Activated T-cell treated with anti-CD3 and anti-CD28 coated beads for 4 hours (primary cell): ENCODE measurements at regions not wholly inside any gene's neighbourhood (a gene's known extent, or its start where the extent isn't known, plus 50 kb on each side); places are given as distances from the start of the nearest gene placed in this dataset.

ENCODE experiments used
- DNase-seq: peaks from one replicate; pipeline ENCODE4 v3.0.0-alpha.2; 2020

- DNase-seq, result no peak
Observed at GRCh38 chr11:70778883-70779282, 380.6 kb downstream of the CTTN start.

- no peak for DNase-seq
Observed at GRCh38 chr11:70779433-70780245, 381.3 kb downstream of the CTTN start.

DNA sequence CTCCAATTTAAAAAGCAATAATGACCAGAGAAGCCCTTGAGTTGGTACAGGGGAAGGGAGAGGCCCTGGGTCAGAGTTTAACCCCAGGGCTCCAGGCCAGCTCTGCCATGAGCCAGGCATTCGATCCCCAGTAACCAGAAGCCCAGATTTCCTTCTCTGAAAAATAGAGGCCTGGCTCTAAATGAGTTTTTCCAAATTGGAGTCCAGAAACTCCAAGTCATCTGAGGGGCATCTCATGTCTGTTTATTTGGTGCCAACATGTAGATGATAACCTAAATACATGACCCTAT is 381.9 kb downstream of the CTTN start:
- no peak for DNase-seq

- DNase-seq, result no peak
Observed at GRCh38 chr11:70782401-70782913, 384.1 kb downstream of the CTTN start.

DNA sequence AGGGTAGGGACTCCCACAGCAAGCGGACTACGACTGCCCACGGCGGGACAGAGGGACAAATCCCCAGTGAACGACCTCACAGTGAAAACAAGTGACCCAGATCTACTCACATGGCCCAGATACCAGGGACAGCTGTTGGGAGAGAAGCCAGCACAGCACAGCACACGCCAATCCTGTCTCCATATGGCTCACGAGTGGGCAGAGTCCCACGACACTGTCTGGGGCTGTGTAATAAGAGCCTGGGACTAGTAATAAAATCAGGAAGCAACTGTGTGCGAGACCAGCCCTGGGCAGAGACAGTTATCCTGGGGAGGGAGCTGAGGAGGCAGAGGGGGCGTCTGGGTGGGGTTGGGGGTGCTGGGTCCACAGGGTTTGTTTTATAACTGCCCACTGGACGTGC is 385.0 kb downstream of the CTTN start:
- DNase-seq, result no peak

- no peak for DNase-seq
Observed at GRCh38 chr11:70783821-70784220, 385.5 kb downstream of the CTTN start.

GRCh38 chr11:70785372-70785771 is 387.0 kb downstream of the CTTN start:
- no peak for DNase-seq

- no peak for DNase-seq
Observed at GRCh38 chr11:70786021-70786665, 387.8 kb downstream of the CTTN start.

DNA sequence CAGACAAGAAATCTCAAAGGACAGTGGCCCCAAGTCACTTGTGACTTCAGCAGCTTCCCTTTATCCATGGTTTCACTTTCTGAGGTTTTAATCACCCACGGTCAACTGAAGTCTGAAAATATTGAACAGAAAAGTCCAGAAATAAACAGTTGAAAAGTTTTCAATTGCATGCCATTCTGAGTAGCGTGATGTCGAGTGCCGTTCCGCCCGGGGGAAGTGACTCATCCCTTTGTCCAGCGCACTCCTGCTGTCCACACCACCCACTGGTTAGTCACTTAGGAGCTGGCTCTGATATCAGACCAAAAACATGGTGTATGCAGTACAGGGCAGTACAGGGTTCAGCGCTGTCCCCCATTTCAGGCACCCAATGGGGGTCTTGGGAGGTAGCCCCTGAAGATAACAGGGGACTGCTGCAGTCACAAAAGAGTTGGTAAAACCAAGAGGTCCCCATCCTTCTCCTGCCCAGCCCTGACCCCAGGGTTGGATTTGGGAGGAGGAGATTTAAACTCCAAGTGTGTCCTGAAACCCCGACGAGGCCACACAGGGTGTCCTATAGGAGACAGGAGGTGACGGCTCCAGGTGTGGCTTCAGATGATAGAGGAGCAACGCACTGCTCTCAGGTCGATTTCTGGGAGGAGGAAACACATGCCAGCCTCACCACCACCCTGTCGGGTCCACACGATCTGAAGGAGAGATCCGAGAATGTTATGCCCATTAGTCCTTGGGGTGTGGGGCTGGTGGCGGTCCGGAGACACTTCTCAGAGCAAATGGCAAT is 390.1 kb downstream of the CTTN start:
- no peak for DNase-seq

DNA sequence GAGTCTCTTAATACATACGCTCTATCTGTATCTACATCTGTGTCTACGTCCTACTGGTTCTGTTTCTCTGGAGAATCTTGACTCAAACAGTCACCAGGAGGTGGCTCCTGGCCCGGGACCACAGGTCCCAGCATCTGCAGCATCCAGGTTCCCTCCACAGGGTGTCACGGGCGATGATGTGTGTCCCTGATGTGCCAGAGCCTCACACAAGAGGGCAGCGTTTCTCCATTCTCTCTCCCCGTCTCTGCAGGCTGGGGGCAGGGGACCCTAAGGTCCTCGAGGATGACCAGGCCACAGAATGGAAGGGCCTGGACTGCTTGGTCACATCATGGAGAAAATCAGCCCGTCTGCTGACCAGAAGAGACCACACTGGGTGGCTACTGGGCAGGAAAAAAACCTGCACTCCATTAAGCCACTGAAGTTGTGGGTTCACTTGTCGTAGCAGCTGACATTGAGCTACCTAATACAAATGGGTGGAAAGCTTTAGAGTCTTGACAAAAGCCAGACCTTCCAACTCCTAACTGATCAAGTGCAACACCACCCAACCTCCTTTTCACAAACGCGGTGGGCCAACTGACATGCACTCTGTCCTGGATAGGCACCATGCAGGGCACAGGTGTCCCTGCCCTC is 392.5 kb downstream of the CTTN start:
- no peak for DNase-seq

GRCh38 chr11:70796648-70797227 is 398.4 kb downstream of the CTTN start:
- no peak for DNase-seq

- DNase-seq, result no peak
Observed at GRCh38 chr11:70798296-70798695, 400.0 kb downstream of the CTTN start.

DNA sequence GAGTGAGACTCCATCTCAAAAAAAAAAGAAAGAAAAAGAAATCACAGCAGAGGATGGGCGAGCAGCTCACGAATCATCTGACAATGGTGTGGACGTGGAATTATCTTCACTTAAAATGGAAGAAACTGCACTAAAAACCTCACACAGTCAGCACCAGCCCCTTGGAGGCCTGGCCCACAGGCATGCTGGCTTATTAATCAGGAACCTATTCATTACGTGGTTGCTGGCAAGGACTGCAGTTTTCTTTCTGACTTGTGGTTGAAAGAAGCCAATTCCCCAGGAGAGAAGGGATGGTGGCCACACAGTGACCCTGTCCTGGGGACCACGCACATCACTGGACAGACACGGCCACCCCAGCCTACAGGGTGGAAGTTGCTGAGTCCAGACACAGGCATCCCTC is 401.1 kb downstream of the CTTN start:
- no peak for DNase-seq

DNA sequence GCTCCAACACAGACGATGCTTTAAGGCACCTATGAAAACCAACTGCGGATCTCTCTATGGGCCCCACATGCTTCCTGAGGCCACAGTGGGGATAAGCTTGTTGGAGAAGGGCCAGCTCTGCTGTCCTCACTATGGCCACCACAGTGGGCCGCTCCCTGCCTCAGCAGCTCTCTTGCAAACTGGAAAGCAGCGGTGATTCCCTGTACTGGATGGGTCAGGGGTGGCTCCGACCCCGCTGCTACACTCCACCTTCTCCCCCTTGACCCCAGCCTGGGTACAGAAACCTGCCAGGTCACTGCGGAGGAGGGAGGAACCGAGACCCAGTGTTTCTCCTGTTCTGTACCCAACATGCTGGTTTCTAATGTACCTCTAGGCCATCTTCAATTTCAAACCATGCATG is 403.9 kb downstream of the CTTN start:
- DNase-seq, result no peak

DNA sequence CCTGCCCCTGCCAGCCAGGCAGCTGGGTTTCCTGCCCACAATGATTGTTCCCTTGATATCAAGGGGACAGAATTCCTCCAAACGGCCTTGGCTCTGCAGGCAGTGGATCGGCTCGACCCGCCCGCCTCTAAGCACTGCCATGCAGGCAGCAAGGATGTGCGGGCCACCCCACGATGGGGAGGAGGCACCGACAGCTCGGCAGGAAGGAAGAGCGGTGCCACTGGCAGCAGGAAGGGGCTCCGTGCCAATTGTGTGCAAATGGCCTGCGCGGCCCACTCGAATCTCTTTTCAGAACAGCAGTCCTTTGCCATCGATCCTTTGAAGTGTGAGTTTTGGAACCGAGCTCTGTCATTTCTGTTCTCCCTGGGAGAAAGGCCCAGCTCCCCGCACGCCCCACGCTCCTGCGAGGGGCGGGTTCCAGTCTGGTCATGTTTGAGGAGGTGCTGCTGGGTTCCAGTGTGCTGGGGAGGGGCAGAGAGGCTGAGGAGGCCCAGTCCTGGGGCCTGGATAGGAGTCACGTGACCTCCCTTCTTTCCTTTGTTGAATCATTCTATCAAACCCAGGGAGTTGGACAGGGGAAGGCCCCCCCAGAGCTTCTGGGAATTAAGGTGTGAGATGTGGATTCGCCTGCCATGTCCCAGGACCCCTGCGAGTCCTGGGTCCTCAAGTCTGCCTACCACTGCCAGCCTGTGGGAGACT is 406.0 kb downstream of the CTTN start:
- DNase-seq, result no peak

GRCh38 chr11:70805243-70805642 is 406.9 kb downstream of the CTTN start:
- DNase-seq, result no peak

- no peak for DNase-seq
Observed at GRCh38 chr11:70805971-70806370, 407.6 kb downstream of the CTTN start.

GRCh38 chr11:70806461-70807194 is 408.3 kb downstream of the CTTN start:
- no peak for DNase-seq

- no peak for DNase-seq
Observed at GRCh38 chr11:70807195-70807543, 408.8 kb downstream of the CTTN start.

DNA sequence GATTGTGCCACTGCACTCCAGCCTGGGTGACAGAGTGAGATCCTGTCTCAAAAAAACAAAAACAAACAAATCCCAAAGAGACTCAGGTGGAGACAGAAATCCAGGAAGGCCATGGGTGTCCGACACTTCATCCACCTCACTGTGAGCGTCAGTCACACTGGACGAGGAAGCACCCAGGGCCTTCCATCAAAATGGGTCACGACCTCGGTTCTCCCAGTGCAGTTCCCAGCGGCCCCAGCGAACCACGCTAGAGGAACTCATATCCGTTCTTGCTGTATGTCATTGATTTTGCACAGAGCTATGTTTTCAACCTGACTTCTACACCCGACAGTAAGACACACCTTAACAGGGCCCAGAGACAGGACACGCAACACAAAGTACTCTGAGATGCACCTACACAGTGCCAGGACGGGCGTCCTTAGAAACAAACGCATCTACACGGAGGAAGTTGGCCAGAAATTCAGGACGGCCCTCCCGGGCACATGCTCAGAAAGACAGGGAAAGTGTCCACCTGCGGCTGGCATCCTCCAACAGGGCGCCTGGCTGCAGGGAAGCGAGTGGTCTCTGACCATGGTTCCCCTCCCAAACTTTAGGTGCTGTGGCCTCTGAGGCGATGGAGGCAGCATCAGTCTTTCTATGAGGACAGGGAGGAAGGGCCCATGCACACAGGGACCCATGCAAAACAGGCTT is 410.5 kb downstream of the CTTN start:
- no peak for DNase-seq

DNA sequence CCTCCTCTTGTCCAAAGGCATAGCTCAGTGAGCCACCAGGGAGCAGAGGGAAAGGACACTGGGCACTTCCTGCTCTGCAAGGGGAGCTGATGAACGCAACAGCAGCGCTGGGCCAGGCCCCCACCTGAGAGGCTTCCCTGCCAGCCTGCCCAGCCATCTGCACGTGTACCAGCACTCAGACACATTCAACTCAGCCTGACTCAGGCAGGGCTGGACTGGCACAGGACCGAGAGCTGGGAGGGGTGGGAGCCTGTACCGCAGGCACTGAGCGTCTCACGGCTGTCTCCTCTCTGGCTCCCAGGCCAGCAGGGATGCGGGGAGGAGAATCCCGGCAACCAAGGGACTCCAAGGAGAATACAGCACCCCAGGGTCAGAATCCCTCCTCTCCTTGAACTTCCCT is 411.8 kb downstream of the CTTN start:
- no peak for DNase-seq
